H1 (cell line): ENCODE measurements at regions not wholly inside any gene's neighbourhood (a gene's known extent, or its start where the extent isn't known, plus 50 kb on each side); places are given as distances from the start of the nearest gene placed in this dataset.

Source experiments
- CTCF ChIA-PET: fragments of 300-600 bp; sonication (Branson Sonifier 250); formaldehyde crosslinking; loops from one replicate; lab custom pipeline; 2021; ENCODE audit not compliant: partially characterized antibody; lab: Charles Lee
- POLR2A ChIA-PET: fragments of 300-600 bp; sonication (Branson Sonifier 250); formaldehyde crosslinking; loops from one replicate; lab custom pipeline; 2021; ENCODE audit warnings: inconsistent platforms; ENCODE audit not compliant: partially characterized antibody; lab: Charles Lee
- DNase-seq, 2 experiments: peaks; one replicate each; pipeline versions ENCODE4 v3.0.0 to v3.0.0-alpha.2; 2010 to 2022; ENCODE audit warnings: low spot score in 2 of 2, low read depth in 1 of 2, mixed read lengths in 1 of 2
- FAIRE-seq: peaks from 2 replicates; lab custom pipeline; 2011; peaks lifted over from hg19 to GRCh38; lab: Jason Lieb, UNC
- H2AFZ ChIP-seq: 2 replicates; pipeline ENCODE4 v1.8.1; 2012; ENCODE audit warnings: low read length, inconsistent platforms
- H2AK5ac ChIP-seq: 2 replicates; pipeline ENCODE4 v1.6.1; 2013; ENCODE audit warnings: low read depth, low read length
- H2BK120ac ChIP-seq: replicated peaks from 2 replicates; pipeline ENCODE3; 2013; ENCODE audit warnings: low read depth, low read length, inconsistent platforms
- H2BK12ac ChIP-seq: 2 replicates; pipeline ENCODE4 v1.6.1; 2013; ENCODE audit warnings: low read depth, low read length
- H2BK15ac ChIP-seq: 2 replicates; pipeline ENCODE4 v1.6.1; 2013; ENCODE audit warnings: low read length
- H2BK20ac ChIP-seq: 2 replicates; pipeline ENCODE4 v1.6.1; 2013; ENCODE audit warnings: low read length
- H2BK5ac ChIP-seq: 2 replicates; pipeline ENCODE4 v1.6.1; 2013; ENCODE audit warnings: low read depth, low read length
- H3K14ac ChIP-seq: 2 replicates; pipeline ENCODE4 v1.6.1; 2013; ENCODE audit warnings: inconsistent platforms; ENCODE audit not compliant: insufficient read length
- H3K18ac ChIP-seq: 2 replicates; pipeline ENCODE4 v1.6.1; 2013; ENCODE audit warnings: low read length; ENCODE audit errors: extremely low read depth
- H3K23ac ChIP-seq: 2 replicates; pipeline ENCODE4 v1.6.1; 2013; ENCODE audit warnings: inconsistent platforms; ENCODE audit not compliant: insufficient read length
- H3K23me2 ChIP-seq: 2 replicates; pipeline ENCODE4 v1.6.1; 2013; ENCODE audit warnings: low read depth, low read length
- H3K27ac ChIP-seq: 2 replicates; pipeline ENCODE4 v1.6.1; 2011; ENCODE audit warnings: low read depth, low read length, inconsistent platforms
- H3K27me3 ChIP-seq, 4 experiments: replicated peaks in 1 of 4; 1 replicate in 1 of 4; 2 replicates in 3 of 4; pipeline versions ENCODE4 v1.6.1 to v1.8.1; 2011 to 2013; ENCODE audit warnings: low read length in 3 of 4, mild to moderate bottlenecking in 3 of 4, inconsistent platforms in 2 of 4, mixed read lengths in 2 of 4, moderate library complexity in 1 of 4; ENCODE audit not compliant: control insufficient read depth in 3 of 4, insufficient read depth in 3 of 4; ENCODE audit errors: extremely low read depth in 1 of 4
- H3K36me3 ChIP-seq, 4 experiments: 2 replicates each; pipeline versions ENCODE4 v1.6.1 to v1.8.1; 2011 to 2013; ENCODE audit warnings: mild to moderate bottlenecking in 4 of 4, low read length in 3 of 4, moderate library complexity in 2 of 4, control low read depth in 1 of 4, inconsistent platforms in 1 of 4; ENCODE audit not compliant: insufficient read depth in 4 of 4, control insufficient read depth in 2 of 4
- H3K4ac ChIP-seq: replicated peaks from 2 replicates; pipeline ENCODE3; 2013; ENCODE audit warnings: low read length, low read depth, mixed read lengths, inconsistent platforms; ENCODE audit not compliant: insufficient read length
- H3K4me1 ChIP-seq, 4 experiments: replicated peaks in 1 of 4; 1 replicate in 1 of 4; 2 replicates in 3 of 4; pipeline versions ENCODE4 v1.6.1 to v1.8.1; 2011 to 2013; ENCODE audit warnings: low read length in 3 of 4, inconsistent platforms in 2 of 4, mixed read lengths in 1 of 4; ENCODE audit not compliant: insufficient read depth in 4 of 4, control insufficient read depth in 3 of 4
- H3K4me2 ChIP-seq, 2 experiments: 2 replicates each; pipeline versions ENCODE4 v1.6.1 to v1.8.1; 2011 to 2013; ENCODE audit warnings: low read depth in 2 of 2, low read length in 2 of 2, control low read depth in 1 of 2, inconsistent platforms in 1 of 2, mild to moderate bottlenecking in 1 of 2; ENCODE audit not compliant: insufficient read depth in 1 of 2
- H3K4me3 ChIP-seq, 4 experiments: fragments of 200-600, 300-600 bp in 1 of 4; sonication (generic), shearing (Covaris generic), sonication (Bioruptor Twin) in 1 of 4; 2 replicates each; pipeline versions ENCODE4 v1.5.1 to v1.8.1; 2011 to 2016; ENCODE audit warnings: low read length in 4 of 4, low read depth in 3 of 4, control low read depth in 2 of 4, inconsistent platforms in 2 of 4, mild to moderate bottlenecking in 2 of 4, mixed read lengths in 1 of 4, moderate library complexity in 1 of 4; ENCODE audit not compliant: insufficient read depth in 2 of 4; ENCODE audit errors: extremely low read depth in 1 of 4
- H3K56ac ChIP-seq: replicated peaks from 2 replicates; pipeline ENCODE3; 2013; ENCODE audit warnings: low read depth, mild to moderate bottlenecking, mixed read lengths, low read length, inconsistent platforms; ENCODE audit not compliant: insufficient read length
- H3K79me1 ChIP-seq: 2 replicates; pipeline ENCODE4 v1.6.1; 2013; ENCODE audit warnings: low read depth, low read length, control low read depth
- H3K79me2 ChIP-seq, 2 experiments: 2 replicates each; pipeline versions ENCODE4 v1.6.1 to v1.8.1; 2012 to 2013; ENCODE audit warnings: low read length in 2 of 2, mild to moderate bottlenecking in 2 of 2, inconsistent platforms in 1 of 2; ENCODE audit not compliant: insufficient read depth in 2 of 2, control insufficient read depth in 1 of 2
- H3K9ac ChIP-seq, 4 experiments: replicated peaks in 1 of 4; 1 replicate in 1 of 4; 2 replicates in 3 of 4; pipeline versions ENCODE4 v1.6.1 to v1.8.1; 2011 to 2013; ENCODE audit warnings: low read depth in 3 of 4, low read length in 3 of 4, control low read depth in 2 of 4, mild to moderate bottlenecking in 2 of 4, moderate library complexity in 2 of 4, inconsistent platforms in 1 of 4; ENCODE audit errors: extremely low read depth in 1 of 4
- H3K9me3 ChIP-seq, 2 experiments: 2 replicates each; pipeline versions ENCODE4 v1.6.1 to v1.8.1; 2012 to 2013; ENCODE audit warnings: mild to moderate bottlenecking in 2 of 2, moderate library complexity in 2 of 2, control low read depth in 1 of 2, inconsistent platforms in 1 of 2, low read depth in 1 of 2, low read length in 1 of 2, mixed read lengths in 1 of 2; ENCODE audit not compliant: insufficient read depth in 2 of 2
- H4K20me1 ChIP-seq, 2 experiments: replicated peaks in 1 of 2; 2 replicates each; pipeline versions ENCODE3 to v1.8.1; 2011 to 2013; ENCODE audit warnings: inconsistent platforms in 2 of 2, low read length in 2 of 2, mild to moderate bottlenecking in 1 of 2; ENCODE audit not compliant: insufficient read depth in 2 of 2, control insufficient read depth in 1 of 2
- H4K5ac ChIP-seq: 2 replicates; pipeline ENCODE4 v1.6.1; 2013; ENCODE audit warnings: low read length, low read depth, mixed read lengths, inconsistent platforms; ENCODE audit not compliant: insufficient read length
- H4K8ac ChIP-seq: 2 replicates; pipeline ENCODE4 v1.8.0; 2013; ENCODE audit warnings: mild to moderate bottlenecking, moderate library complexity, low read length, inconsistent platforms; ENCODE audit not compliant: insufficient read depth; ENCODE audit errors: extremely low read depth
- H4K91ac ChIP-seq: replicated peaks from 2 replicates; pipeline ENCODE3; 2013; ENCODE audit warnings: low read length, mixed read lengths, inconsistent platforms; ENCODE audit not compliant: insufficient read length
- CREB1 ChIP-seq: IDR thresholded peaks from 2 replicates; pipeline ENCODE4 v1.6.1; 2012; ENCODE audit warnings: inconsistent platforms
- KDM4A ChIP-seq: IDR thresholded peaks from one replicate; pipeline ENCODE4 v1.7.1; 2012; ENCODE audit warnings: low read depth, mild to moderate bottlenecking, moderate library complexity, low read length, inconsistent platforms; ENCODE audit not compliant: severe bottlenecking
- KDM5A ChIP-seq: fragments of 200-600 bp; IDR thresholded peaks from 2 replicates; pipeline ENCODE4 v1.7.1; 2012; ENCODE audit warnings: mild to moderate bottlenecking, low read length, inconsistent platforms, mixed read lengths
- RAD21 ChIP-seq, 2 experiments: IDR thresholded peaks in 1 of 2; conservative IDR thresholded peaks in 1 of 2; 2 replicates each; pipeline ENCODE4 v1.6.1; 2011; ENCODE audit warnings: low read depth in 2 of 2, low read length in 2 of 2, improper control_type of control experiment in 1 of 2, inconsistent platforms in 1 of 2, mild to moderate bottlenecking in 1 of 2, moderate library complexity in 1 of 2
- RNF2 ChIP-seq: fragments of 200-900, 300-1000 bp; sonication (generic); IDR thresholded peaks from 2 replicates; pipeline ENCODE4 v1.7.1; 2016; ENCODE audit warnings: borderline replicate concordance, low read depth, mild to moderate bottlenecking, antibody characterized with exemption, low read length; ENCODE audit not compliant: poor library complexity, severe bottlenecking; ENCODE audit errors: missing control alignments
- SRF ChIP-seq: IDR thresholded peaks from 2 replicates; pipeline ENCODE4 v1.6.1; 2011; ENCODE audit warnings: mild to moderate bottlenecking, low read depth, low read length, moderate library complexity
- TCF12 ChIP-seq: IDR thresholded peaks from 2 replicates; pipeline ENCODE4 v1.6.1; 2011; ENCODE audit warnings: low read depth, mild to moderate bottlenecking, low read length
- YY1 ChIP-seq: IDR thresholded peaks from 2 replicates; pipeline ENCODE4 v1.6.1; 2011; ENCODE audit warnings: low read depth, mild to moderate bottlenecking, low read length
- WGBS, 2 experiments: shearing (Covaris generic) in 1 of 2; methylation state at CpG; one replicate each; pipeline versions ENCODE4 v1.1.6 to v1.1.7; 2013 to 2015; ENCODE audit warnings: low lambda C conversion rate in 2 of 2, mixed read lengths in 2 of 2, inconsistent platforms in 1 of 2, low coverage in 1 of 2, missing lambda C conversion rate in 1 of 2; ENCODE audit not compliant: insufficient replicate concordance in 2 of 2, insufficient coverage in 1 of 2, insufficient read length in 1 of 2; ENCODE audit errors: extremely low coverage in 1 of 2, missing lambda C conversion rate in 1 of 2; 5-methylcytosine and 5-hydroxymethylcytosine counted together
- TF ChIP-seq, protein P1 (sequence below), 3 experiments: IDR thresholded peaks; 1 replicate in 2 of 3; 2 replicates in 1 of 3; pipeline versions ENCODE4 v1.5.1 to v1.6.1; 2011; ENCODE audit warnings: low read length in 3 of 3, mild to moderate bottlenecking in 3 of 3, inconsistent platforms in 2 of 3, low read depth in 1 of 3, moderate library complexity in 1 of 3; ENCODE audit not compliant: insufficient read depth in 1 of 3; ENCODE audit errors: control extremely low read depth in 1 of 3

DNA sequence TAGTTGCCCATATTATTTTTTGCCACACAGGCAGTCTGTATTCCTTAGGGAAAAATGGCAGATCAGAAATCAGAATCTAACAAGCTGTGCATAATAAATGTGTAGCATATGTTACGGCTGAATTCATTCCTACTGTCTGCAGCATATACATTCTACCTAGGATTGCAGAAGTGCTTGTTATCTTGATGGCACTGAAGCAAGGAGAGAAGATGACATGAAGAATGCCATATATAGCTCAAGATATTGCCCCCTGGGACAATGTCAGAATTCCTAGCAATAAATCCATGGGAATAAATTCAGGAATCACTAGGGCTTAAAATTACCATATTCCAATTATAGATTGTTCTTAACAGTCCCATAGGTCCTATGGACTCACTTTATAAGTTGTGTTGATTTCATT lies 293.0 kb upstream of the CNR1 start:
- POLR2A ChIA-PET = no interaction called here

More for the DNA sequence above, 293.0 kb upstream of the CNR1 start:
- Histone ChIP-seq H3K4me2 (no peak overlapping the region), H3K23ac (no peak overlapping the region), H3K4me1 (no peaks in the 10 kb centered on the region), H2BK12ac (no peak overlapping the region), H3K4me3 (no peak overlapping the region), H3K23me2 (no peaks in the 10 kb centered on the region), H3K79me2 (no peaks in the 10 kb centered on the region), H2BK5ac (no peak overlapping the region), H4K20me1 (no peaks in the 10 kb centered on the region), H4K91ac (no peak overlapping the region), H3K14ac (no peak overlapping the region), H2AFZ (no peak overlapping the region), H3K18ac (no peak overlapping the region), H3K56ac (no peak overlapping the region), H3K36me3 (no peaks in the 10 kb centered on the region), H3K9ac (no peak overlapping the region), H3K4ac (no peak overlapping the region), H4K5ac (no peak overlapping the region), H2BK20ac (no peak overlapping the region), H2AK5ac (no peak overlapping the region), H3K27ac (no peak overlapping the region), H3K27me3 (no peaks in the 10 kb centered on the region), H2BK120ac (no peak overlapping the region), H3K9me3 (no peaks in the 10 kb centered on the region), H4K8ac (no peak overlapping the region), H2BK15ac (no peak overlapping the region), H3K79me1 (no peaks in the 10 kb centered on the region)
- CTCF ChIA-PET = no interaction called here
- no peak for DNase-seq
- TF ChIP-seq RNF2 = no peak
- TF ChIP-seq RAD21 (IDR thresholded peaks at IDR 0.05 in 1 of 2, conservative IDR thresholded peaks at IDR 0.05 in 1 of 2; ENCODE audit: low read depth in 2 of 2, low read length in 2 of 2) = no peak
- TF ChIP-seq SRF = no peak
- TF ChIP-seq, protein P1, sequence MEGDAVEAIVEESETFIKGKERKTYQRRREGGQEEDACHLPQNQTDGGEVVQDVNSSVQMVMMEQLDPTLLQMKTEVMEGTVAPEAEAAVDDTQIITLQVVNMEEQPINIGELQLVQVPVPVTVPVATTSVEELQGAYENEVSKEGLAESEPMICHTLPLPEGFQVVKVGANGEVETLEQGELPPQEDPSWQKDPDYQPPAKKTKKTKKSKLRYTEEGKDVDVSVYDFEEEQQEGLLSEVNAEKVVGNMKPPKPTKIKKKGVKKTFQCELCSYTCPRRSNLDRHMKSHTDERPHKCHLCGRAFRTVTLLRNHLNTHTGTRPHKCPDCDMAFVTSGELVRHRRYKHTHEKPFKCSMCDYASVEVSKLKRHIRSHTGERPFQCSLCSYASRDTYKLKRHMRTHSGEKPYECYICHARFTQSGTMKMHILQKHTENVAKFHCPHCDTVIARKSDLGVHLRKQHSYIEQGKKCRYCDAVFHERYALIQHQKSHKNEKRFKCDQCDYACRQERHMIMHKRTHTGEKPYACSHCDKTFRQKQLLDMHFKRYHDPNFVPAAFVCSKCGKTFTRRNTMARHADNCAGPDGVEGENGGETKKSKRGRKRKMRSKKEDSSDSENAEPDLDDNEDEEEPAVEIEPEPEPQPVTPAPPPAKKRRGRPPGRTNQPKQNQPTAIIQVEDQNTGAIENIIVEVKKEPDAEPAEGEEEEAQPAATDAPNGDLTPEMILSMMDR (IDR thresholded peaks at IDR 0.05; ENCODE audit: control extremely low read depth in 1 of 3, insufficient read depth in 1 of 3, low read depth in 1 of 3, low read length in 3 of 3) = no peak
- no peak for TF ChIP-seq KDM5A
- no peak for TF ChIP-seq TCF12
- no peak for TF ChIP-seq YY1
- no peak for TF ChIP-seq KDM4A
- no peak for TF ChIP-seq CREB1
- FAIRE-seq = no peak
- WGBS, 2 experiments = 89% methylated on average over 1 of the region's 1 CpG; no CpG with 5 or more reads in 1 of the 2 experiments
